ENCODE measurements at regions not wholly inside any gene's neighbourhood (a gene's known extent, or its start where the extent isn't known, plus 50 kb on each side); places are given as distances from the start of the nearest gene placed in this dataset.

DNA sequence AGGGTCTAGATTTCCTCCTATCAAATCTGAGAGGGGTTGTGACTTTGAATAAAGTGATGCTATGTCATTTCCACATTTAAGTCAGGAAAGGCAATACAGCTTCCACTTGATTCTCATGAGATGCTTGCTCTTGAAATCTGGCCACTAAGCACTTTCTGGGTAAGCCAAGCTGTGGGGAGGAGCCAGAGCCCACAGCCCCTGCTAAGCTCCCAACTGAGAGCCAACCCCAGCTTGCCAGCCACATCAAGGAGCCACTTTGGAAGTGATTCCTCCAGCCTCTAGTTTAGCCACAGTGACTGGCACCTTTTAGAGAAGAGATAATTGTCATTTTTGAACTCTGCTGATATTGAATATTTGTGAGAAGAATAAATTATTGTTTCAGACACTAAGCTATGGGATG is 1441.5 kb upstream of the IGFBP7 start:
- DNase-seq, result no peak

- no peak for DNase-seq
These were observed 1433.3 kb upstream of the IGFBP7 start for GRCh38 chr4:58543465-58543864.

DNA sequence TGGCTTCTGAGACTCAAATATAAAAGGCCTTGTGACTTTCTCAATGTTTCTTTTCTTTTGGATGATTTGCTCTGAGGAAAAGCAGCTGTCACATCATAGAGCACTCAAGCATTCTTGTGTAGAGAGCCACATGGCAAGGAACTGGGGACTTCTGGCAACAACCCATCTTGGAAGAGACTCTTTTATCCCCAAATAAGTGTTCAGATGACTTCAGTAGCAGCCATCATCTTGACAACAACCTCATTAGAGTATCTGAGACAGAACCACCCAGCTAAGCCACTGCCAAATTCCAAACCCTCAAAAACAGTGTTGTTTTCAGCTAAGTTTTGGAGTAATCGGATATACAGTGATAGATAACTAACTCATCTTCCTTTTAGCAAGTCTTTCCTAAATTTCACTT is 1431.7 kb upstream of the IGFBP7 start:
- DNase-seq, result no peak

DNA sequence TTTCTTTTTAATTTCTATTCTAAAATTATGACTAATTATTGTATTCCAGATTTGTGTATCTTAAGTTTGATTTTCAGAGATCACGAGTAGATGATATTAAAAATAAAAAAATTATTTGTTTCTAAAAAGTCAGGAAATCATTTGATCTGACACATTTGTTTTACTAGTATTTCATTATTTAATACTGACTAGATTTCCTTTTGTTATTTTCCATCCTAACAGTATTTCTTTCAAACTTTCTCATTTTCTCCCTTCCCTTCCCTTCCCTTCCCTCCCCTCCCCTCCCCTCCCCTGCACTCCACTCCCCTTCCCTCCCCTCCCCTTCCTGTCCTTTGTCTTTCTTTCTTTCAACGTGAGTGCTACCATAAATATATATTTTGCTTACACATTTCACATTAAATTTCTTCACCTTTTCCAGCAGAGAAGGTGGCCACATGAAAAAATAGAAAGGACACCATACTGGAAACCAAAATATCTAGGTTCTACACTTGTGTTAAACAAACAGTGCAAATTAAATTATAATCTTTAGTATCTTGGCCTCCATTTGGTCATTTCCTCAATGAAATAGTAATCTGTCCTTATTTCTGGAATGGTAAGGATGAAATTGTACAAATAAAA is 1412.7 kb upstream of the IGFBP7 start:
- no peak for DNase-seq

DNA sequence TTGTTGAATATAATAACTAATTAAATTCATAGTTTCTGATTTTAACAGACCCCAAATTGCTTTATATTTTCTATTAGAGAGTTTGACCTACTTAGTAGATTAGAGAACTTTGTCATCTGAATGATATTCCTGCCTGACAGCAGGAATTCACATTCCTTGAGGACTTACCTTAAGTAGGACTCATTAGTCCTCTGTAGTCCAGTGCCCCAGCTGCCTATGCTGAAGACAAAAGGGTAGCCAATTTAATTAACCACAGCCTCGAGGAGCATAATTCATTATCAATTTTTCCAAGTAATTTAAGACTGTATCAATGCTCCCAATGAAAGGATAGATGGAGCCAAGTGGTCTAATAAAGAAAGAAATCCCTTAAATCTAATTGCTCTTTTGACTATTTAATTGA is 1405.0 kb upstream of the IGFBP7 start:
- no peak for DNase-seq

DNA sequence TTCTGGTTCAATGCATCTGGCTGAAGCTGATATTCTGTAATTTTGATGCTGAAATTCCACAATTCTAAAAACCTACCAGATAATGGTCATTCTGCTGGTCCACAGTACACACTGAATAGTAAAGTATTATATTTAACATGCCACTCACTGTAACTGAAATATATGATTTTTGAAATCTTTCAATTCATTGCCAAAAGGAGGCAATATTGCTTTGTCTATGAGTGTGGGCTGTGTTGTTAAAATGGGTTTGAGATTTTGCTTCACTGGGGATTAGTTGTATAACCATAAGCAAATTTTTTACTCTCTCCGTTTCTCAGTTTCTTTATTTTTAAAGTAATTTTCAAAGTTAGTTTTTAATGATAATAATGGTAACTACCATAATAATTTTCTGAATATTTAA is 1404.1 kb upstream of the IGFBP7 start:
- no peak for DNase-seq

DNA sequence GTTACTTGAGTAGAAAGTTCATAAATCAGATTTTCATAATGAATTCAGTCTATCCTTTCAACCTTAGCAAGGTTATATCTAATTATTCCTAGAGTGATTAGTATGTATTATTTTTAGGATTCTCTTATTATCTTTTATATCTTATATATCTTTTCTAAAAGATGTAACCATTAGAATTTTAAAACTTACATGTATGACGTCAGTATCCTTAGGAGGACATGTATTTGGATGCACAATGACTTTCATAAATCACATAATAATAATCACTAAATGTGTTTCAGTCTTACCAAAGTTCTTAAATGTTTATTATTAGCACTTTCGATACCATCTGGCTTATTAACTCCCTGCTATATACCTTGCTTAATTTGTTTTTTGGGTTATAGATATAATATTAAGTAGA is 1400.5 kb upstream of the IGFBP7 start:
- no peak for DNase-seq

DNA sequence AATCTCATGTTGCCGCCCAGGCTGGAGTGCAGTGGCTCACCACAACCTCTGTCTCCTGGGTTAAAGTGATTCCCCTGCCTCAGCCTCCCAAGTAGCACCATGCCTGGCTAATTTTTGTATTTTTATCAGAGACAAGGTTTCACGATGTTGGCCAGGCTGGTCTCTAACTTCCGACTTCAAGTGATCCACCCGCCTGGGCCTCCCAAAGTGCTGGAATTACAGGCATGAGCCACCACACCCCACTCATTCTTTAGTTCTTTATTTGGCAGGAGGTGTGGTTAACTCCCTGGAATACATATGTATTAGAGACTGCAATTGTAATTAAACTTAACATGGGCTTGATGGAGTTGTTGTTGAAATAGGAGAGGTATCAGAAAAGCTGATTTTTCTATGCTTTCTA is 1396.9 kb upstream of the IGFBP7 start:
- DNase-seq, result no peak

GRCh38 chr4:58502839-58503238 is 1392.7 kb upstream of the IGFBP7 start:
- DNase-seq, result no peak

DNA sequence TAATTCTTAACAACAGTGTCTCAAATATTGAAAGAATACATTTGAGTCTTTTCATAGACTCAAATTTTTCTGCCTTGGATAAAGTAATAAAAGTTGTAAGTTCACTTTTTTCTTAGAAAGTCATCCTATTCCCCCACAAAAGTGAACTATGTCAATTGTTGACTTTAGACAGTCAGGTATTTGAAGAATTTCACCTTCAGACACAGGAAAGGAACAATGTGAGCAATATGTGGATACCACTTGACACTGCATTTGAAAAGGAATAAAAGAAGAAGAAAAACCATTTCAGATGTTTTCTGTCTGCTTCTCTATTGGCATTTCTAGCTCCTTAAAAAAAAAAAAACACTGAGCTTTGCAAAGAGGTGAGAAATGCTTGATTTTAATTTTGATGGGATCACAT is 1389.0 kb upstream of the IGFBP7 start:
- no peak for DNase-seq

- DNase-seq, result no peak
These were observed 1381.4 kb upstream of the IGFBP7 start for GRCh38 chr4:58491620-58492019.

DNA sequence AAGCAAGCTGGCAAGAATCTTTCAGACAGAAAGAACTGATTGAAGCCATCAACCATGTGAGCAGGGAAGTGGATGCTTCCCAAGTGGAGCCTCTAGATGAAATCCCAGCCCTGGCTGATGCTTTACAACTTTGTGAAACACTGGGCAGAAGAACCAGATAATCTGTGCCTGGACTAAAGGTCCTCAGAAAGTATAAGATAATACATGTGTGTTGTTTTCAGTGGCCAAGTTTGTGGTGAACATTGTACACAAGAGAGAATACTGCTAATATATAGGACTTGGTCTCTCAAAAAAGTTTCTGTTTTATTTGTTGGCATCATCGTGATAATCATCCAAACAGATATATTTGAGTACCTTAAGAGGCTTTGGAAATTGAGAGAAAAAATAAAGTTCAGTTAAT is 1367.8 kb upstream of the IGFBP7 start:
- no peak for DNase-seq

DNA sequence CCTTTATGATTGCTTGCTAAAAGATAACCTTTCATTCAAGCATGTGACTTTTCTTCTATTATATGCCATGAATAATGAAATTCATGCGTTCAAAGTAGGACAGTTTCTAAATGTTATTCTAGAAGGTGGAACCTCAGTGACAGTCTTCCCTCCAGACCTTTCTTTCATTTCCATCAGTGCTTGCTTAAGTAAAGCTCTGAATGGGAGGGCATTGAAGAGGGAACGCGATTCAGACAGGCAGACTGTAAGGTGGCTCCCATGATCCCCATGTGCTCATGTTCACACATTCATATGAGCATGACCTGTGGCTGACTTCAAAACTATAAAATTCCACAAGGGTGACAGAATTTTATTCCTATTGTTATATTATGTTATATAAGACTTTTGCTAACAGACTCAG is 1367.3 kb upstream of the IGFBP7 start:
- no peak for DNase-seq

GRCh38 chr4:58475097-58475496 is 1364.9 kb upstream of the IGFBP7 start:
- DNase-seq, result no peak

DNA sequence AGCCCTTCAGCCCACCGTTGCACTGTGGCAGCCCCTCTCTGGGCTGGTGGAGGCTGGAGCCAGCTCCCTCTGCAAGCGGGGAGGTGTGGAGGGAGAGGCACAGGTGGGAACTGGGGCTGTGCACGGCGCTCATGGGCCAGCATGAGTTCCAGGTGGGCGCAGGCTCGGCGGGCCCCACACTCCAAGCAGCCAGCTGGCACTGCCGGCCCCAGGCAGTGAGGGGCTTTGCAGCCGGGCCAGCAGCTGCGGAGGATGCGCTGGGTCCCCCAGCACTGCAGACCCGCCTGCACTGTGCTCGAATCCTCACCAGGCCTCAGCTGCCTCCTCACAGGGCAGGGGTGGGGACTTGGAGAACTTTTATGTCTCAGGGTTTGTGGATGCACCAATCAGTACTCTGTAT is 1354.8 kb upstream of the IGFBP7 start:
- no peak for DNase-seq

GRCh38 chr4:58456727-58457384 is 1346.7 kb upstream of the IGFBP7 start:
- DNase-seq, result no peak

DNA sequence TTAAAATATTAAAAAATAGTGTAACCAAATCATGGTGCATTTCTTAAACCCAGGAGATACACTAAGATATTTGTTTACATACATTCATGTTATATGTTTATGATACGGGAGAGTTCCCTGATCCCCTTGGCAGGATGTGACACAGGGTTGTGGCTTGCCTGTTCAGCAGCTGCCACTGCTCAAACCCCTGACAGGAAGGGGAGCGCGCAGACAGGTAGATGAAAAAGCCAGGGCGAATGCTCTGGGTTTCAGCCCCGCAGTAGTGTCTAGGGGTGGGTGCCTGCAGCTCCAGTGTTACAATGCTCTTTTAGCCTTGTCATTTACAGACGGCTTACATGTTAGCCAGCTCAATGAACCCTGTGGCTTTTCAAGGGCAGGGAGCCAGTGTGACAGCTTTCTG is 1343.8 kb upstream of the IGFBP7 start:
- DNase-seq, result no peak

- no peak for DNase-seq
These were observed 1341.5 kb upstream of the IGFBP7 start for GRCh38 chr4:58451707-58452106.

GRCh38 chr4:58435871-58436270 is 1325.7 kb upstream of the IGFBP7 start:
- DNase-seq, result no peak

- no peak for DNase-seq
These were observed 1303.7 kb upstream of the IGFBP7 start for GRCh38 chr4:58413849-58414248.

- no peak for DNase-seq
These were observed 1301.7 kb upstream of the IGFBP7 start for GRCh38 chr4:58411904-58412303.

- no peak for DNase-seq
These were observed 1296.6 kb upstream of the IGFBP7 start for GRCh38 chr4:58406762-58407161.

- DNase-seq, result no peak
These were observed 1258.0 kb upstream of the IGFBP7 start for GRCh38 chr4:58368221-58368620.

DNA sequence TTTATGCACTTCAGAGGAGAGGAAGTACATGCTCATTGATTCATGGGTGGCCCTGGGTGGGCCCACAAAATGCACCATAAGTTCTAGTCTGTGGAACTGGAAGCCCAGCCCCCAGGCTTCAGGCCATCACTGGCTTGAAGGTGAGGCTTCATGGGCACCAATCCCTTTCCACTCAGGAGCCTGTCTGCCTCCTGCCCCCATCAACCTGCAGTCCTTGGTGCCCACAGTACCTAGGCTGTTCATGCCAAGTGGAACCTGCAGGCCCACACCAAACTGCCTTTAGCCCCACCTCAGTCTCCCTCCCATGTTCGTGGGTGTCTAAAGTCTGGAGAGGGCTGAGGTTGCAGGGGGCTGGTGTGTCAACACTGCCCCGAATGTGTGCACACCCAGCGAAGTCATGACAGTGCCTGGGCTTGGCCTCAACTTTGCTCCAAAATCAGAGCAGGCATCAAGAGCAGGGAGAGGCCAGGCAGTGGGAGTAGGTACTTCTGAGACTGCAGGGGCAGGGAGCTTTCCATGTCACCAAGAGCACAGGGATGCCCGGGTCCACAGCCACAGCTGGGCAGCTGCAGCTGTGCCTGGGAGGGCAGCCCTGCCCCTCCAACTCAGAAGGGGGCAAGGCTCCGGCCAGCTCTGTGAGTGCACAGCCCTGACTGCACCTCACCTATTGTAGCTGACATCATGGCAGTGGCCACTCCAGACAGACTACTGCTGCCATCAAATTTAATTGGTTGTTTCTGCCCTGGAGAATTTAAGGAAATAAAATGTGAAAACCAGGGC is 1250.4 kb upstream of the IGFBP7 start:
- no peak for DNase-seq

Measured in HCEC 1CT (cell line).